ENCODE measurements at regions not wholly inside any gene's neighbourhood (a gene's known extent, or its start where the extent isn't known, plus 50 kb on each side); places are given as distances from the start of the nearest gene placed in this dataset.

DNA sequence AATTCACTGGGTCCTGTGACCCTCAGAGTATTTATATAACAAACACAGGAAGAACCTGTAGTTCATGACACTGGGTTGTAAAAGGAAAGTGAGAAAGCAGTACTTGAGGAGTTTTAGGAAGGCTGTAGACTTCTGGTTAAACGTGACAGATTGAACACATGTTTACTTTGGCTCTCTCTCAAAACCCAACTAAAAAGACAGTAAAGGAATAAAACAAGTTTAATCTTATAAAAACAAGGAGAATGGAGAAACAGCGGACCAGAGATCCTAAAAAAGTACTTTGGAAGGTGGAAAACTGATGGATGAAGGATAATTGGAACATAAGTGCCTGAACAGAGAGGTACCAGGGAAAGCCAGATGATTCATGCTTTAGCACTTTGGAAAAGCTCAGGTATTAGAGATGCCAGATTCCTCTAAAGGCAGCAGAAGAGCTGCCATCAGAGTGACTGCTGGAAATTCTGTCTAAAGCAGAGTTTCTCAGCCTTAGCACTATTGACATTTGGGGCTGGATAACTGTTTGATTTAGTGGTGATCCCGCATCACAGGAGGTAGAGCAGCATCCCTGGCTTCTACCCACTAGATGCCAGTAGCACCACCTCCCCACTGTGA is 182.9 kb upstream of the RORA start:
- TF ChIP-seq FOXM1 (IDR thresholded peaks at IDR 0.05; ENCODE audit: borderline replicate concordance) (no peak), SP1 (IDR thresholded peaks at IDR 0.05) (no peak), BHLHE40 (IDR thresholded peaks at IDR 0.05; ENCODE audit: borderline replicate concordance) (no peak), SUZ12 (IDR thresholded peaks at IDR 0.05) (no peak), FOXK2 (IDR thresholded peaks at IDR 0.05) (no peak), CTBP1 (IDR thresholded peaks at IDR 0.05; ENCODE audit: borderline replicate concordance) (no peak), HDGF (IDR thresholded peaks at IDR 0.05; ENCODE audit: borderline replicate concordance) (no peak), L3MBTL2 (conservative IDR thresholded peaks at IDR 0.05) (no peak), FOXA1 (IDR thresholded peaks at IDR 0.05) (no peak)

All from HEK293T (cell line).